ENCODE measurements at regions not wholly inside any gene's neighbourhood (a gene's known extent, or its start where the extent isn't known, plus 50 kb on each side); places are given as distances from the start of the nearest gene placed in this dataset.

GRCh38 chr3:26114851-26115250, 325.0 kb downstream of the OXSM start (continued):
- TF ChIP-seq, protein P1, sequence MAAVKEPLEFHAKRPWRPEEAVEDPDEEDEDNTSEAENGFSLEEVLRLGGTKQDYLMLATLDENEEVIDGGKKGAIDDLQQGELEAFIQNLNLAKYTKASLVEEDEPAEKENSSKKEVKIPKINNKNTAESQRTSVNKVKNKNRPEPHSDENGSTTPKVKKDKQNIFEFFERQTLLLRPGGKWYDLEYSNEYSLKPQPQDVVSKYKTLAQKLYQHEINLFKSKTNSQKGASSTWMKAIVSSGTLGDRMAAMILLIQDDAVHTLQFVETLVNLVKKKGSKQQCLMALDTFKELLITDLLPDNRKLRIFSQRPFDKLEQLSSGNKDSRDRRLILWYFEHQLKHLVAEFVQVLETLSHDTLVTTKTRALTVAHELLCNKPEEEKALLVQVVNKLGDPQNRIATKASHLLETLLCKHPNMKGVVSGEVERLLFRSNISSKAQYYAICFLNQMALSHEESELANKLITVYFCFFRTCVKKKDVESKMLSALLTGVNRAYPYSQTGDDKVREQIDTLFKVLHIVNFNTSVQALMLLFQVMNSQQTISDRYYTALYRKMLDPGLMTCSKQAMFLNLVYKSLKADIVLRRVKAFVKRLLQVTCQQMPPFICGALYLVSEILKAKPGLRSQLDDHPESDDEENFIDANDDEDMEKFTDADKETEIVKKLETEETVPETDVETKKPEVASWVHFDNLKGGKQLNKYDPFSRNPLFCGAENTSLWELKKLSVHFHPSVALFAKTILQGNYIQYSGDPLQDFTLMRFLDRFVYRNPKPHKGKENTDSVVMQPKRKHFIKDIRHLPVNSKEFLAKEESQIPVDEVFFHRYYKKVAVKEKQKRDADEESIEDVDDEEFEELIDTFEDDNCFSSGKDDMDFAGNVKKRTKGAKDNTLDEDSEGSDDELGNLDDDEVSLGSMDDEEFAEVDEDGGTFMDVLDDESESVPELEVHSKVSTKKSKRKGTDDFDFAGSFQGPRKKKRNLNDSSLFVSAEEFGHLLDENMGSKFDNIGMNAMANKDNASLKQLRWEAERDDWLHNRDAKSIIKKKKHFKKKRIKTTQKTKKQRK (IDR thresholded peaks at IDR 0.05; ENCODE audit: low read depth, low read length): no peak
- no peak for TF ChIP-seq MYB (IDR thresholded peaks at IDR 0.05; ENCODE audit: borderline replicate concordance, low read depth, low read length)
- TF ChIP-seq POLR2A (IDR thresholded peaks at IDR 0.05; ENCODE audit: low read depth, low read length): no peak
- no peak for TF ChIP-seq RBBP5 (conservative IDR thresholded peaks at IDR 0.05)
- TF ChIP-seq ZNF24 (IDR thresholded peaks at IDR 0.05): no peak
- TF ChIP-seq, protein P2, sequence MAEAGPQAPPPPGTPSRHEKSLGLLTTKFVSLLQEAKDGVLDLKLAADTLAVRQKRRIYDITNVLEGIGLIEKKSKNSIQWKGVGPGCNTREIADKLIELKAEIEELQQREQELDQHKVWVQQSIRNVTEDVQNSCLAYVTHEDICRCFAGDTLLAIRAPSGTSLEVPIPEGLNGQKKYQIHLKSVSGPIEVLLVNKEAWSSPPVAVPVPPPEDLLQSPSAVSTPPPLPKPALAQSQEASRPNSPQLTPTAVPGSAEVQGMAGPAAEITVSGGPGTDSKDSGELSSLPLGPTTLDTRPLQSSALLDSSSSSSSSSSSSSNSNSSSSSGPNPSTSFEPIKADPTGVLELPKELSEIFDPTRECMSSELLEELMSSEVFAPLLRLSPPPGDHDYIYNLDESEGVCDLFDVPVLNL (IDR thresholded peaks at IDR 0.05; ENCODE audit: low read depth, low read length): no peak
- TF ChIP-seq, protein P3, sequence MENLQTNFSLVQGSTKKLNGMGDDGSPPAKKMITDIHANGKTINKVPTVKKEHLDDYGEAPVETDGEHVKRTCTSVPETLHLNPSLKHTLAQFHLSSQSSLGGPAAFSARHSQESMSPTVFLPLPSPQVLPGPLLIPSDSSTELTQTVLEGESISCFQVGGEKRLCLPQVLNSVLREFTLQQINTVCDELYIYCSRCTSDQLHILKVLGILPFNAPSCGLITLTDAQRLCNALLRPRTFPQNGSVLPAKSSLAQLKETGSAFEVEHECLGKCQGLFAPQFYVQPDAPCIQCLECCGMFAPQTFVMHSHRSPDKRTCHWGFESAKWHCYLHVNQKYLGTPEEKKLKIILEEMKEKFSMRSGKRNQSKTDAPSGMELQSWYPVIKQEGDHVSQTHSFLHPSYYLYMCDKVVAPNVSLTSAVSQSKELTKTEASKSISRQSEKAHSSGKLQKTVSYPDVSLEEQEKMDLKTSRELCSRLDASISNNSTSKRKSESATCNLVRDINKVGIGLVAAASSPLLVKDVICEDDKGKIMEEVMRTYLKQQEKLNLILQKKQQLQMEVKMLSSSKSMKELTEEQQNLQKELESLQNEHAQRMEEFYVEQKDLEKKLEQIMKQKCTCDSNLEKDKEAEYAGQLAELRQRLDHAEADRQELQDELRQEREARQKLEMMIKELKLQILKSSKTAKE (IDR thresholded peaks at IDR 0.05; ENCODE audit: low read depth, poor library complexity, severe bottlenecking): no peak
- no peak for TF ChIP-seq HCFC1 (IDR thresholded peaks at IDR 0.05; ENCODE audit: low read length)
- TF ChIP-seq, protein P4, sequence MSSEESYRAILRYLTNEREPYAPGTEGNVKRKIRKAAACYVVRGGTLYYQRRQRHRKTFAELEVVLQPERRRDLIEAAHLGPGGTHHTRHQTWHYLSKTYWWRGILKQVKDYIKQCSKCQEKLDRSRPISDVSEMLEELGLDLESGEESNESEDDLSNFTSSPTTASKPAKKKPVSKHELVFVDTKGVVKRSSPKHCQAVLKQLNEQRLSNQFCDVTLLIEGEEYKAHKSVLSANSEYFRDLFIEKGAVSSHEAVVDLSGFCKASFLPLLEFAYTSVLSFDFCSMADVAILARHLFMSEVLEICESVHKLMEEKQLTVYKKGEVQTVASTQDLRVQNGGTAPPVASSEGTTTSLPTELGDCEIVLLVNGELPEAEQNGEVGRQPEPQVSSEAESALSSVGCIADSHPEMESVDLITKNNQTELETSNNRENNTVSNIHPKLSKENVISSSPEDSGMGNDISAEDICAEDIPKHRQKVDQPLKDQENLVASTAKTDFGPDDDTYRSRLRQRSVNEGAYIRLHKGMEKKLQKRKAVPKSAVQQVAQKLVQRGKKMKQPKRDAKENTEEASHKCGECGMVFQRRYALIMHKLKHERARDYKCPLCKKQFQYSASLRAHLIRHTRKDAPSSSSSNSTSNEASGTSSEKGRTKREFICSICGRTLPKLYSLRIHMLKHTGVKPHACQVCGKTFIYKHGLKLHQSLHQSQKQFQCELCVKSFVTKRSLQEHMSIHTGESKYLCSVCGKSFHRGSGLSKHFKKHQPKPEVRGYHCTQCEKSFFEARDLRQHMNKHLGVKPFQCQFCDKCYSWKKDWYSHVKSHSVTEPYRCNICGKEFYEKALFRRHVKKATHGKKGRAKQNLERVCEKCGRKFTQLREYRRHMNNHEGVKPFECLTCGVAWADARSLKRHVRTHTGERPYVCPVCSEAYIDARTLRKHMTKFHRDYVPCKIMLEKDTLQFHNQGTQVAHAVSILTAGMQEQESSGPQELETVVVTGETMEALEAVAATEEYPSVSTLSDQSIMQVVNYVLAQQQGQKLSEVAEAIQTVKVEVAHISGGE (CRISPR knock-in tag; IDR thresholded peaks at IDR 0.05): no peak
- TF ChIP-seq SPI1 (IDR thresholded peaks at IDR 0.05; ENCODE audit: borderline replicate concordance, insufficient read depth, low read depth, low read length): no peak
- no peak for TF ChIP-seq PKNOX1 (IDR thresholded peaks at IDR 0.05)
